ENCODE measurements at regions not wholly inside any gene's neighbourhood (a gene's known extent, or its start where the extent isn't known, plus 50 kb on each side); places are given as distances from the start of the nearest gene placed in this dataset.

DNA sequence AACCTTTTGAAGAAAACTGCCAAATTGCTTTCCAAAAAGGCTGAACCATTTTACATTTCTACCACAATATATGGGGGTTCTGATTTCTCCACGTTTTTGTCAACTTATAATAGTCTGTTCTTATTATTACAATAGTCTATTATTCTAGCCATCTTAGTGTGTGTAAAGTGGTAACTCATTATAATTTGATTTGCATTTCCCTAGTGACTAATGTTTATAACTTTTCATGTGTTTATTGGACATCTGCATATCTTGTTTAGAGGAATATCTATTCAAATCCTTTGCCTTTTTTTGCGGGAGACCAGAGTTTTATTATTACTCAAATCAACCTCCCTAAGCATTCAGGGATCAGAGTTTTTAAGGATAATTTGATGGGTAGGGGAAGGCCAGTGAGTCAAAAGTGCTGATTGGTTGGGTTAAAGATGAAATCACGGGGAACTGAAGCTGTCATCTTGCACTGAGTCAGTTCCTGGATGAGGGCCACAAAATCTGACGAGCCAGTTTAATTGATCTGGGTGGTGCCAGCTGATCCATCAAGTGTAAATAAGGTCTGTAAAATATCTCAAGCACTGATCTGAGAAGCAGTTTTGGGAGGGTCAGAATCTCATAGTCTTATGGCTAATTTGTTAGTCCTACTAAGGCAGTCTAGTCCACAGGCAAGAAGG lies 303.4 kb upstream of the NCKAP5 start:
- TF ChIP-seq POLR2A (IDR thresholded peaks at IDR 0.05): no peak
- TF ChIP-seq, protein P1, sequence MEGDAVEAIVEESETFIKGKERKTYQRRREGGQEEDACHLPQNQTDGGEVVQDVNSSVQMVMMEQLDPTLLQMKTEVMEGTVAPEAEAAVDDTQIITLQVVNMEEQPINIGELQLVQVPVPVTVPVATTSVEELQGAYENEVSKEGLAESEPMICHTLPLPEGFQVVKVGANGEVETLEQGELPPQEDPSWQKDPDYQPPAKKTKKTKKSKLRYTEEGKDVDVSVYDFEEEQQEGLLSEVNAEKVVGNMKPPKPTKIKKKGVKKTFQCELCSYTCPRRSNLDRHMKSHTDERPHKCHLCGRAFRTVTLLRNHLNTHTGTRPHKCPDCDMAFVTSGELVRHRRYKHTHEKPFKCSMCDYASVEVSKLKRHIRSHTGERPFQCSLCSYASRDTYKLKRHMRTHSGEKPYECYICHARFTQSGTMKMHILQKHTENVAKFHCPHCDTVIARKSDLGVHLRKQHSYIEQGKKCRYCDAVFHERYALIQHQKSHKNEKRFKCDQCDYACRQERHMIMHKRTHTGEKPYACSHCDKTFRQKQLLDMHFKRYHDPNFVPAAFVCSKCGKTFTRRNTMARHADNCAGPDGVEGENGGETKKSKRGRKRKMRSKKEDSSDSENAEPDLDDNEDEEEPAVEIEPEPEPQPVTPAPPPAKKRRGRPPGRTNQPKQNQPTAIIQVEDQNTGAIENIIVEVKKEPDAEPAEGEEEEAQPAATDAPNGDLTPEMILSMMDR (IDR thresholded peaks at IDR 0.05): no peak
